Mesothelial cell of epicardium (in vitro differentiated cells): ENCODE measurements at regions not wholly inside any gene's neighbourhood (a gene's known extent, or its start where the extent isn't known, plus 50 kb on each side); places are given as distances from the start of the nearest gene placed in this dataset.
"Not testable (repeated sequence)": the region's sequence is repeated elsewhere in the genome, so short reads cannot be mapped to it uniquely, and the experiment has no call there.

Experiments
- DNase-seq, 2 experiments: peaks; one replicate each; pipeline ENCODE4 v3.0.0; 2021; ENCODE audit warnings: low spot score in 2 of 2; ENCODE audit not compliant: unreplicated experiment in 2 of 2
- H3K27ac Mint-ChIP-seq: 2 replicates; pipeline ENCODE4 v1.8.0; 2021; ENCODE audit warnings: mixed read lengths
- H3K27me3 Mint-ChIP-seq: 2 replicates; pipeline ENCODE4 v1.8.0; 2021; ENCODE audit warnings: low read depth, mixed read lengths
- H3K36me3 Mint-ChIP-seq: 2 replicates; pipeline ENCODE4 v1.8.0; 2021; ENCODE audit warnings: mixed read lengths
- H3K4me1 Mint-ChIP-seq: 2 replicates; pipeline ENCODE4 v1.8.0; 2021; ENCODE audit warnings: mixed read lengths
- H3K4me3 Mint-ChIP-seq: 2 replicates; pipeline ENCODE4 v1.8.0; 2021; ENCODE audit warnings: mild to moderate bottlenecking, moderate library complexity, mixed read lengths
- H3K9me3 Mint-ChIP-seq: 2 replicates; pipeline ENCODE4 v1.8.0; 2021; ENCODE audit warnings: mixed read lengths
- TF ChIP-seq, protein P1 (sequence below): fragments of 200-600 bp; sonication (generic); IDR thresholded peaks from one replicate; pipeline ENCODE4 v1.5.0; 2021; ENCODE audit warnings: antibody characterized with exemption; ENCODE audit not compliant: unreplicated experiment

DNA sequence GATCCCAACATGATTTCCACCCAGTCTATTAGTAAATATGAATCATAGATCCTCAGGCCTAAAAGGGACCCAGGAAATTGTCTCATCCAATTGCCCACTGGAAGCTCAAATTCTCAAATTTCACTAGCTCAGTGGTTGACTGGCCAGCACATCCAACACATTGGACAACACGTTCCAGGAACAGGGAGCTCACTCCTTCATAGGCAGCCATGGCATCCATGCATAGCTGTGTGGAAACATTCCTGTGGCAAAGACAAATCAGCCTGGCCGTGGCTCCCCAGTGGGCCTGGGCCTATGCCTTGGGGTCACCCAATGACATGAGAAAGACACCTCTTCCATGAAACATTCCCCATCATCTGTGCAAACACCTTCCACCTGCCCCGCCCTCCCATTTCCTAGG, 261.1 kb downstream of the ANAPC1 start:
- H3K4me3 Mint-ChIP-seq, result no peak overlapping the region
- no peak overlapping the region for H3K27ac Mint-ChIP-seq
- peaks cover 5% of the 10 kb centered on the region for H3K36me3 Mint-ChIP-seq
- H3K27me3 Mint-ChIP-seq, result no peaks in the 10 kb centered on the region
- DNase-seq, result no peak
- peaks cover 15% of the 10 kb centered on the region for H3K9me3 Mint-ChIP-seq
- TF ChIP-seq, protein P1, sequence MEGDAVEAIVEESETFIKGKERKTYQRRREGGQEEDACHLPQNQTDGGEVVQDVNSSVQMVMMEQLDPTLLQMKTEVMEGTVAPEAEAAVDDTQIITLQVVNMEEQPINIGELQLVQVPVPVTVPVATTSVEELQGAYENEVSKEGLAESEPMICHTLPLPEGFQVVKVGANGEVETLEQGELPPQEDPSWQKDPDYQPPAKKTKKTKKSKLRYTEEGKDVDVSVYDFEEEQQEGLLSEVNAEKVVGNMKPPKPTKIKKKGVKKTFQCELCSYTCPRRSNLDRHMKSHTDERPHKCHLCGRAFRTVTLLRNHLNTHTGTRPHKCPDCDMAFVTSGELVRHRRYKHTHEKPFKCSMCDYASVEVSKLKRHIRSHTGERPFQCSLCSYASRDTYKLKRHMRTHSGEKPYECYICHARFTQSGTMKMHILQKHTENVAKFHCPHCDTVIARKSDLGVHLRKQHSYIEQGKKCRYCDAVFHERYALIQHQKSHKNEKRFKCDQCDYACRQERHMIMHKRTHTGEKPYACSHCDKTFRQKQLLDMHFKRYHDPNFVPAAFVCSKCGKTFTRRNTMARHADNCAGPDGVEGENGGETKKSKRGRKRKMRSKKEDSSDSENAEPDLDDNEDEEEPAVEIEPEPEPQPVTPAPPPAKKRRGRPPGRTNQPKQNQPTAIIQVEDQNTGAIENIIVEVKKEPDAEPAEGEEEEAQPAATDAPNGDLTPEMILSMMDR, result no peak
- H3K4me1 Mint-ChIP-seq, result peaks cover 9% of the 10 kb centered on the region

DNA sequence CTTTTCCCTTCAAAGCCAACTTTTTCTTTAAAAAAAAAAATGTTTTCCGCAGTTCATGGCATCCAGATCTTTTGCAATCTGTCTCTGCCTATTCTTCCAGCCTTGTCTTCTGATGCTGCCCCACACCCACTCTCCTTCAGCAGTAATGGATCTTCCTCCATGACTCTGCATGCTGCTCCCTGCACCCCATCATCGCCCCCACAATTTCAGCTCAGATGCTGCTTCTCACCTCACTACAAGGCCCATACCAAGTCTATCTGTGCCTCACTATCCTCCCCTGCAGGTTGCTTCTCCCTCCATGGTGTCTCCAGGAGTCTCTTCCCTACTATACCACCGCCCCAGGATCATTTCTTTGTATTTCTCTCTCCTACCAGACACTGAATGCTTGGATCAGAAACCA, 260.6 kb downstream of the ANAPC1 start:
- H3K9me3 Mint-ChIP-seq, result peaks cover 19% of the 10 kb centered on the region
- H3K27ac Mint-ChIP-seq, result no peak overlapping the region
- no peaks in the 10 kb centered on the region for H3K27me3 Mint-ChIP-seq
- no peak overlapping the region for H3K4me3 Mint-ChIP-seq
- no peak for DNase-seq
- TF ChIP-seq, protein P1, result no peak
- H3K4me1 Mint-ChIP-seq, result peaks cover 5% of the 10 kb centered on the region
- H3K36me3 Mint-ChIP-seq, result peaks cover 5% of the 10 kb centered on the region

DNA sequence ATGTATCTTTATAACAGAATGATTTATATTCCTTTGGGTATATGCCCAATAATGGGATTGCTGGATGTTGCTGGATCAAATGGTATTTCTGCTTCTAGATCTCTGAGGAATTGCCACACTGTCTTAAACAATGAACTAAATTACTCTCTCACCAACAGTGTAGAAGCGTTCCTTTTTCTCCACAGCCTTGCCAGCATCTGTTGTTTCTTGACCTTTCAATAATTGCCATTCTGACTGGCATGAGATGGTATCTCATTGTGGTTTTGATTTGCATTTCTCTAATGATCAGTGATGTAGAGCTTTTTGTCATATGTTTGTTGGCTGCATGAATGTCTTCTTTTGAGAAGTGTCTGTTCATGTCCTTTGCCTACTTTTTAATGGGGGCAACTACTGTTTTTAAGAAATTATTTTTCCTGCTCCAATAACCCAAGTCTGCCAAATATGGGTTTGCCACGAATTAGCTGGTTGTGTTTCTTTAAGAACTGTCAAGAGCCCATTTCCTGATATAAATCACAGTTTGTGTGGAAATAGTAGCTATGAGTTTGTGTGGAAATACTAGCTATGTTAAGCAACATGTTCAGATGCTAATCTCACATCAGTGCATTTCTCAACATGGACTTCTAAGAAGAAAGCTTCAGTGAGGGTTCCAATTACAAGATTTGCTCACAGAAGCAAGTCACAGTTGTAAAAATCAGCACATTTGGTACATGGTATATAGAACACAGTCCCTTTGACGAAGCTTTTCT, 259.4 kb downstream of the ANAPC1 start:
- no peaks in the 10 kb centered on the region for H3K27me3 Mint-ChIP-seq

DNA sequence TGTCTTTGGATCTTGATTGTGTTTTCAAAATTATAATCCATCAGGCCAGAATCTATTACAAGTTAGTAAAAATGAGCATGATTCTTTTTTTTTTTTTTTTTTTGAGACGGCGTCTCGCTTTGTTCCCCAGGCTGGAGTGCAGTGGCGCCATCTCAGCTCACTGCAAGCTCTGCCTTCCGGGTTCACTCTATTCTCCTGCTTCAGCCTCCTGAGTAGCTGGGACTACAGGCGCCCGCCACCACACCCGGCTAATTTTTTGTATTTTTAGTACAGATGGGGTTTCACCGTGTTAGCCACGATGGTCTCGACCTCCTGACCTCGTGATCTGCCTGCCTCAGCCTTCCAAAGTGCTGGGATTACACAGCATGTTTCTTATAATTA, 258.8 kb downstream of the ANAPC1 start:
- H3K36me3 Mint-ChIP-seq, H3K27me3 Mint-ChIP-seq, H3K4me3 Mint-ChIP-seq, H3K4me1 Mint-ChIP-seq, H3K27ac Mint-ChIP-seq, DNase-seq: not testable (repeated sequence)
- H3K9me3 Mint-ChIP-seq, result peaks cover 32% of the 10 kb centered on the region

More for the DNA sequence above, 259.4 kb downstream of the ANAPC1 start:
- DNase-seq, result no peak
- Mint-ChIP-seq H3K4me1 (peaks cover 5% of the 10 kb centered on the region), H3K9me3 (peaks cover 27% of the 10 kb centered on the region), H3K36me3 (peaks cover 7% of the 10 kb centered on the region), H3K4me3 (no peak overlapping the region), H3K27ac (no peak overlapping the region)
- TF ChIP-seq, protein P1, result no peak

DNA sequence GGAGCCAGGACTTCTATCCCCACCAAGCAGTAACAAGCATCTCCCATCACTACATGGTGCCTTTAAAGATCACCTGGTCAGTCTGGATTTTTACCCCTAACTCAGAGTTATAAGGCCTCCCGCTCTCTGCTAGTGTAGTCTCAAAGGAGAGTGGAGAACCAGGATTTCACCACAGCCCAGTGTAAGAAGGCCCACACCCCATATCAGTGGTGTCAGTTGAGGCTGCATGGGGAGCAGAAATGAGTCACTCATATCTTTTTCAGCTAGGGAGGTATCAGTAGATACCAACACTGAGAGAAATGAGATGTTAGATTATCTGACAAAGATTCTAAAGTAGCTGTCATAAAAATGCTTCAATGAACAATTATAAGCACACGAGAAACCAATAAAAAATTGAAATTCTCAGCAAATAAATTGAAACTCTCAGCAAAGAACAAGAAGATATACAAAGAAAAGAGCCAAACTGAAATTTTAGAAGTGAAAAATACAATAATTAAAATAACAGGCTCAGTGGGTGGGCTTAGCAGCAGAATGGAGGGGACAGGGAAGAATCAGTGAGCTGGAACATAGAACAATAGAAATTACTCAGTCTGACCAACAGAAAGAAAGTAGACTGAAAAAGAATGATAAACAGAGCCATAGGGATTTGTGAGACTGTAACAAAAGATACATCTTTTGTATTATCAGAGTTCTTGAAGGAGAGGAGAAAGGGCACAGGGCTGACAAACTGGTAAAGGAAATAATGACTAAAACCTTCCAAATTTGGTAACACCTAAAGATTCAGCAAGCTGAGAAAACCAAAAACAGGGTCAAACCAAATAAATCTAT, 257.7 kb downstream of the ANAPC1 start:
- no peak overlapping the region for H3K4me3 Mint-ChIP-seq
- H3K27ac Mint-ChIP-seq, result no peak overlapping the region
- peaks cover 11% of the 10 kb centered on the region for H3K36me3 Mint-ChIP-seq
- peaks cover 37% of the 10 kb centered on the region for H3K9me3 Mint-ChIP-seq
- H3K27me3 Mint-ChIP-seq, result no peaks in the 10 kb centered on the region
- DNase-seq, result no peak
- TF ChIP-seq, protein P1, result no peak
- H3K4me1 Mint-ChIP-seq, result peaks cover 5% of the 10 kb centered on the region

DNA sequence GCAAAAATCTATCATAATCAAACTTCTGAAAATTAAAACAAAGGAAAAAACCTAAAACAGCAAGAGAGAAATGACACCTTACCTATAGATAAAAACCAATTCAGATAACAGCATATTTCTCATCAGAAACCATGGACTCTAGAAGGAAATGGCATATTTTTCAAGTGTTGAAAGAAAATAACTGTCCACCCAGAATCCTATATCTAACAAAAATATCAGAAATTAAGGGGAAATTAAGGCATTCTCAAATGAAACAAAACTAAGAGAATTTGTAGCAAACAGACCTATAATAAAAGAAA, 257.2 kb downstream of the ANAPC1 start:
- TF ChIP-seq, protein P1, result no peak
- Mint-ChIP-seq H3K4me1 (peaks cover 5% of the 10 kb centered on the region), H3K9me3 (peaks cover 37% of the 10 kb centered on the region), H3K27ac (no peak overlapping the region), H3K36me3 (peaks cover 11% of the 10 kb centered on the region), H3K27me3 (no peaks in the 10 kb centered on the region), H3K4me3 (no peak overlapping the region)
- no peak for DNase-seq
